Kidney (tissue), 13 donors: ENCODE measurements at regions not wholly inside any gene's neighbourhood (a gene's known extent, or its start where the extent isn't known, plus 50 kb on each side); places are given as distances from the start of the nearest gene placed in this dataset.

Source experiments
- DNase-seq, 5 donors: peaks; one replicate each; pipeline ENCODE4 v3.0.0-alpha.2; 2013 to 2020
- FAIRE-seq: peaks from 2 replicates; lab custom pipeline; 2012; peaks lifted over from hg19 to GRCh38; lab: Jason Lieb, UNC
- H3K27ac ChIP-seq, 2 donors: one replicate each; pipeline ENCODE4 v1.7.0; 2013; ENCODE audit warnings: low read depth in 2 of 2, low read length in 2 of 2, inconsistent platforms in 1 of 2
- H3K27me3 ChIP-seq: one replicate; pipeline ENCODE4 v1.7.1; 2013; ENCODE audit warnings: low read length, inconsistent platforms; ENCODE audit not compliant: control insufficient read depth, insufficient read depth
- H3K36me3 ChIP-seq, 3 donors: one replicate each; pipeline versions ENCODE4 v1.7.0 to v1.7.1; 2013; ENCODE audit warnings: low read length in 3 of 3, control low read depth in 1 of 3, inconsistent platforms in 1 of 3; ENCODE audit not compliant: insufficient read depth in 3 of 3, control insufficient read depth in 2 of 3
- H3K4me1 ChIP-seq, 3 donors: one replicate each; pipeline versions ENCODE4 v1.7.0 to v1.7.1; 2013; ENCODE audit warnings: low read length in 3 of 3, inconsistent platforms in 1 of 3, low read depth in 1 of 3; ENCODE audit not compliant: control insufficient read depth in 2 of 3, insufficient read depth in 2 of 3
- H3K4me3 ChIP-seq, 3 donors: one replicate each; pipeline versions ENCODE4 v1.7.0 to v1.8.1; 2013; ENCODE audit warnings: low read length in 3 of 3, control low read depth in 1 of 3, inconsistent platforms in 1 of 3
- H3K9ac ChIP-seq, 3 donors: one replicate each; pipeline versions ENCODE4 v1.7.0 to v1.7.1; 2013; ENCODE audit warnings: low read length in 3 of 3, control low read depth in 1 of 3, inconsistent platforms in 1 of 3
- H3K9me3 ChIP-seq, 3 donors: one replicate each; pipeline versions ENCODE4 v1.7.0 to v1.7.1; 2013; ENCODE audit warnings: low read length in 3 of 3, control low read depth in 1 of 3, inconsistent platforms in 1 of 3; ENCODE audit not compliant: control insufficient read depth in 2 of 3, insufficient read depth in 1 of 3
- CTCF ChIP-seq: IDR thresholded peaks from 3 replicates; pipeline ENCODE4 v1.5.1; 2012; ENCODE audit warnings: mild to moderate bottlenecking, moderate library complexity, borderline replicate concordance; ENCODE audit not compliant: insufficient read depth; ENCODE audit errors: extremely low read depth
- intact Hi-C: fragments of 100-400 bp; cut with DNase I; formaldehyde crosslinking; loops from one replicate; pipeline ENCODE4 v1.11.1; 2022
- donor health status: control.
- donor health status: control.
- donor health status: control.
- donor health status: control.
- donor health status: control.
- donor health status: DM: yes; HTN: yes; CAD: no.
- donor health status: Normal renal cell carcinoma (clear cell type).

GRCh38 chr19:23999821-24000610 is 85.3 kb downstream of the ZNF726 start:
- H3K9me3 ChIP-seq: peaks cover 0 to 4% (median 2%) of the 10 kb centered on the region in 3 donors
- H3K27ac ChIP-seq: no peak overlapping the region
- H3K4me3 ChIP-seq: no peak overlapping the region
- intact Hi-C loops: no loop called here
- no peak for TF ChIP-seq CTCF
- no peaks in the 10 kb centered on the region for H3K36me3 ChIP-seq
- H3K27me3 ChIP-seq: no peaks in the 10 kb centered on the region
- H3K9ac ChIP-seq: no peak overlapping the region
- H3K4me1 ChIP-seq: no peaks in the 10 kb centered on the region
- FAIRE-seq: no peak
- no peak for DNase-seq

DNA sequence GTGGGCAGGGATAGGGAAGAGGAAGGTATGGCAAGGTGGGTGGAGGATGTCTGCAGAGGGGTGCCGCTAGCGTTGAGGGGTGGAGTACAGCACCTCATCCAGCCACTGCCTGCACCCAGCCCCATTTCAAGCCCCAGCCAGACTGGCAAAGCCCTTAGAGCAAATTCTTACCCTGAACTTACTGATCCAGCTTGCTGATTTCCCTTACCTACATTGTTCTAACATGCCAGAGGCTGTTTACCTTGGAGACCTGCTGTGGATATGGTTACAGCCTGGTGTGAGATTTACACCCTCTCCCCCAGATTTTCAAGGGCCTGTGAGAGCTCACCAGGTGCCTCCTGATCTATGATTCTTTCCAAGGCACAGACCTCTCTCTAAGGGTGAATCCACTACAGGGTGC is 86.0 kb downstream of the ZNF726 start:
- H3K4me1 ChIP-seq: no peaks in the 10 kb centered on the region
- FAIRE-seq (no peak), DNase-seq (no peak)
- no peak overlapping the region for H3K9ac ChIP-seq
- peaks cover 0 to 4% (median 2%) of the 10 kb centered on the region in 3 donors for H3K9me3 ChIP-seq
- no peak overlapping the region for H3K27ac ChIP-seq
- no peak for TF ChIP-seq CTCF
- no peaks in the 10 kb centered on the region for H3K36me3 ChIP-seq
- H3K27me3 ChIP-seq: no peaks in the 10 kb centered on the region
- intact Hi-C loops: no loop called here
- no peak overlapping the region for H3K4me3 ChIP-seq

- Histone ChIP-seq H3K4me3 (no peak overlapping the region), H3K36me3 (no peaks in the 10 kb centered on the region), H3K4me1 (no peaks in the 10 kb centered on the region), H3K27me3 (no peaks in the 10 kb centered on the region), H3K9ac (no peak overlapping the region), H3K9me3 (peaks cover 0 to 4% (median 2%) of the 10 kb centered on the region in 3 donors), H3K27ac (no peak overlapping the region)
- no peak for FAIRE-seq
- TF ChIP-seq CTCF: no peak
- intact Hi-C loops: no loop called here
- no peak for DNase-seq
Measured at GRCh38 chr19:24002256-24002945, 84.6 kb upstream of the ZNF254 start.
